Vagina (tissue), 2 donors: ENCODE measurements at regions not wholly inside any gene's neighbourhood (a gene's known extent, or its start where the extent isn't known, plus 50 kb on each side); places are given as distances from the start of the nearest gene placed in this dataset.

Experiments
- DNase-seq, 2 donors: peaks; one replicate each; pipeline ENCODE4 v3.0.0-alpha.2; 2017; ENCODE audit errors: extremely low spot score in 2 of 2
- H3K27ac ChIP-seq: fragments of 200-600 bp; sonication (generic); one replicate; pipeline ENCODE4 v1.5.1; 2019
- H3K27me3 ChIP-seq: fragments of 200-600 bp; sonication (generic); one replicate; pipeline ENCODE4 v1.5.1; 2019
- H3K36me3 ChIP-seq, 2 donors: fragments of 200-600 bp; sonication (generic); one replicate each; pipeline ENCODE4 v1.5.1; 2017 to 2019
- H3K4me1 ChIP-seq: fragments of 200-600 bp; sonication (generic); one replicate; pipeline ENCODE4 v1.5.1; 2019
- H3K4me3 ChIP-seq, 2 donors: fragments of 200-600 bp; sonication (generic); 1 replicate in 1 of 2; 2 replicates in 1 of 2; pipeline ENCODE4 v1.5.1; 2016 to 2019
- H3K9me3 ChIP-seq: fragments of 200-600 bp; sonication (generic); one replicate; pipeline ENCODE4 v1.5.1; 2019
- CTCF ChIP-seq, 3 experiments: fragments of 450-650 bp in 2 of 3; fragments of 200-600 bp in 1 of 3; sonication (generic) in 1 of 3; IDR thresholded peaks; one replicate each; pipeline ENCODE4 v1.5.1; 2017 to 2019; ENCODE audit warnings: antibody characterized with exemption in 3 of 3, mild to moderate bottlenecking in 2 of 3, moderate library complexity in 2 of 3
- POLR2A ChIP-seq, 2 donors: fragments of 450-650 bp; IDR thresholded peaks; one replicate each; pipeline ENCODE4 v1.6.1; 2017; ENCODE audit warnings: antibody characterized with exemption in 2 of 2, mild to moderate bottlenecking in 2 of 2, moderate library complexity in 2 of 2
- POLR2AphosphoS5 ChIP-seq, 2 donors: sonication (generic); formaldehyde crosslinking; IDR thresholded peaks; one replicate each; pipeline ENCODE4 v1.9.0; 2017; ENCODE audit warnings: antibody characterized with exemption in 2 of 2, mild to moderate bottlenecking in 2 of 2, low read depth in 1 of 2; ENCODE audit not compliant: insufficient read depth in 1 of 2
- intact Hi-C: fragments of 100-400 bp; cut with DNase I; formaldehyde crosslinking; loops from one replicate; pipeline ENCODE4 v1.15.1; 2023

- Histone ChIP-seq H3K4me1 (no peaks in the 10 kb centered on the region), H3K4me3 (no peak overlapping the region), H3K9me3 (no peaks in the 10 kb centered on the region), H3K27me3 (no peaks in the 10 kb centered on the region), H3K36me3 (no peaks in the 10 kb centered on the region), H3K27ac (no peak overlapping the region)
- no peak for TF ChIP-seq POLR2AphosphoS5 (IDR thresholded peaks at IDR 0.05; ENCODE audit: insufficient read depth in 1 of 2, low read depth in 1 of 2)
- no peak for TF ChIP-seq CTCF (IDR thresholded peaks at IDR 0.05)
- DNase-seq: no peak
- intact Hi-C loops: no loop called here
Observed at GRCh38 chr1:195030793-195031192, 1577.4 kb downstream of the KCNT2 start.

- no peak for TF ChIP-seq POLR2AphosphoS5 (IDR thresholded peaks at IDR 0.05; ENCODE audit: insufficient read depth in 1 of 2, low read depth in 1 of 2)
- no peak for TF ChIP-seq POLR2A (IDR thresholded peaks at IDR 0.05)
- TF ChIP-seq CTCF (IDR thresholded peaks at IDR 0.05): no peak
Observed at GRCh38 chr1:195026792-195027191, 1581.4 kb downstream of the KCNT2 start.

GRCh38 chr1:195019385-195019784, 1588.9 kb downstream of the KCNT2 start:
- intact Hi-C loops: no loop called here
- DNase-seq: no peak
- Histone ChIP-seq H3K27ac (no peak overlapping the region), H3K36me3 (no peaks in the 10 kb centered on the region), H3K4me3 (no peak overlapping the region), H3K9me3 (no peaks in the 10 kb centered on the region), H3K27me3 (no peaks in the 10 kb centered on the region), H3K4me1 (no peaks in the 10 kb centered on the region)
- TF ChIP-seq POLR2AphosphoS5 (IDR thresholded peaks at IDR 0.05; ENCODE audit: insufficient read depth in 1 of 2, low read depth in 1 of 2): no peak

More at GRCh38 chr1:195026792-195027191, 1581.4 kb downstream of the KCNT2 start:
- no peak for DNase-seq
- Histone ChIP-seq H3K36me3 (no peaks in the 10 kb centered on the region), H3K4me1 (no peaks in the 10 kb centered on the region), H3K9me3 (no peaks in the 10 kb centered on the region), H3K27ac (no peak overlapping the region), H3K4me3 (no peak overlapping the region), H3K27me3 (no peaks in the 10 kb centered on the region)
- intact Hi-C loops: no loop called here

GRCh38 chr1:195012995-195013394, 1595.2 kb downstream of the KCNT2 start:
- H3K36me3 ChIP-seq: no peaks in the 10 kb centered on the region
- intact Hi-C loops: no loop called here
- no peak overlapping the region for H3K27ac ChIP-seq

GRCh38 chr1:195005338-195005737, 1602.9 kb downstream of the KCNT2 start:
- DNase-seq: no peak
- TF ChIP-seq CTCF (IDR thresholded peaks at IDR 0.05): no peak
- no peak for TF ChIP-seq POLR2A (IDR thresholded peaks at IDR 0.05)
- no peak for TF ChIP-seq POLR2AphosphoS5 (IDR thresholded peaks at IDR 0.05; ENCODE audit: insufficient read depth in 1 of 2, low read depth in 1 of 2)
- no peak overlapping the region for H3K27ac ChIP-seq
- no peaks in the 10 kb centered on the region for H3K36me3 ChIP-seq
- no peaks in the 10 kb centered on the region for H3K27me3 ChIP-seq
- H3K9me3 ChIP-seq: no peaks in the 10 kb centered on the region
- H3K4me3 ChIP-seq: no peak overlapping the region
- H3K4me1 ChIP-seq: no peaks in the 10 kb centered on the region
- intact Hi-C loops: no loop called here

More at GRCh38 chr1:195012995-195013394, 1595.2 kb downstream of the KCNT2 start:
- Histone ChIP-seq H3K4me3 (no peak overlapping the region), H3K27me3 (no peaks in the 10 kb centered on the region), H3K4me1 (no peaks in the 10 kb centered on the region), H3K9me3 (no peaks in the 10 kb centered on the region)
- TF ChIP-seq POLR2A (IDR thresholded peaks at IDR 0.05): no peak
- no peak for TF ChIP-seq CTCF (IDR thresholded peaks at IDR 0.05)
- TF ChIP-seq POLR2AphosphoS5 (IDR thresholded peaks at IDR 0.05; ENCODE audit: insufficient read depth in 1 of 2, low read depth in 1 of 2): no peak
- no peak for DNase-seq

GRCh38 chr1:194990483-194990882, 1617.8 kb downstream of the KCNT2 start:
- no peak for TF ChIP-seq POLR2AphosphoS5 (IDR thresholded peaks at IDR 0.05; ENCODE audit: insufficient read depth in 1 of 2, low read depth in 1 of 2)
- no peak for TF ChIP-seq POLR2A (IDR thresholded peaks at IDR 0.05)
- no peak for TF ChIP-seq CTCF (IDR thresholded peaks at IDR 0.05)
- no peaks in the 10 kb centered on the region for H3K4me1 ChIP-seq
- intact Hi-C loops: no loop called here
- DNase-seq: no peak
- no peak overlapping the region for H3K4me3 ChIP-seq
- H3K27me3 ChIP-seq: no peaks in the 10 kb centered on the region
- H3K27ac ChIP-seq: no peak overlapping the region
- H3K9me3 ChIP-seq: no peaks in the 10 kb centered on the region
- no peaks in the 10 kb centered on the region for H3K36me3 ChIP-seq
